ENCODE measurements at regions not wholly inside any gene's neighbourhood (a gene's known extent, or its start where the extent isn't known, plus 50 kb on each side); places are given as distances from the start of the nearest gene placed in this dataset.

- intact Hi-C loops (cut with micrococcal nuclease) = no loop called here
- no peaks in the 10 kb centered on the region for H3K36me3 ChIP-seq
- H3K27ac ChIP-seq (replicated peaks) = no peak overlapping the region
- no peaks in the 10 kb centered on the region for H3K9me3 ChIP-seq (replicated peaks)
- H3K27me3 ChIP-seq (ENCODE audit: low read depth) = no peaks in the 10 kb centered on the region
- no peak for DNase-seq
- no peaks in the 10 kb centered on the region for H3K4me1 ChIP-seq
- H3K4me3 ChIP-seq = no peak overlapping the region
- no peak for TF ChIP-seq CTCF (IDR thresholded peaks at IDR 0.05; ENCODE audit: borderline replicate concordance)
Observed at GRCh38 chr7:118298771-118299170, 74.3 kb downstream of the ANKRD7 start.

GRCh38 chr7:118300177-118300576, 75.7 kb downstream of the ANKRD7 start:
- no peaks in the 10 kb centered on the region for H3K27me3 ChIP-seq (ENCODE audit: low read depth)

DNA sequence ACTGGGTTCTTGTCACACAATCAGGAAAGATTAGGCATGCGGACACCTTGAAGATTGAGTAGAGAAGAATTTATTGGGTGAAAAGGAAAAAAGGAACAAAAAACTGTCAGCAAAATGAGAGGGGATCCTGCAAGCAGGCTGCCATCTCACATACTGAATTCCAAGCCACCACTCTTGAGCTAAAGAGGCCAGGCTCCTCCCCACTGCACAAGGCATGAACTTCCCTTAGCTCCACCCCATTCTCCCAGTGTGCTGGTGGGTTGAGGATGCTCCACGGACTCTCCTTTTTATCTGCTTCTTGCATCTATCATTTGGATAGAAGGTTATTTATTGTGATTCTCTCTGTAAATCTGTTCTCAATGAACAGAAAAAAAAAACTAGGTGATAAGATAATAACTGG, 79.6 kb downstream of the ANKRD7 start:
- H3K4me3 ChIP-seq = no peak overlapping the region
- intact Hi-C loops (cut with micrococcal nuclease) = no loop called here
- H3K27me3 ChIP-seq (ENCODE audit: low read depth) = no peaks in the 10 kb centered on the region
- TF ChIP-seq CTCF (IDR thresholded peaks at IDR 0.05; ENCODE audit: borderline replicate concordance) = no peak
- no peaks in the 10 kb centered on the region for H3K4me1 ChIP-seq
- peaks cover 5% of the 10 kb centered on the region for H3K9me3 ChIP-seq (replicated peaks)
- no peaks in the 10 kb centered on the region for H3K36me3 ChIP-seq
- no peak overlapping the region for H3K27ac ChIP-seq (replicated peaks)
- no peak for DNase-seq

More at GRCh38 chr7:118300177-118300576, 75.7 kb downstream of the ANKRD7 start:
- Histone ChIP-seq H3K27ac (replicated peaks) (no peak overlapping the region), H3K36me3 (no peaks in the 10 kb centered on the region), H3K9me3 (replicated peaks) (no peaks in the 10 kb centered on the region), H3K4me3 (no peak overlapping the region), H3K4me1 (no peaks in the 10 kb centered on the region)
- TF ChIP-seq CTCF (IDR thresholded peaks at IDR 0.05; ENCODE audit: borderline replicate concordance) = no peak
- intact Hi-C loops (cut with micrococcal nuclease) = no loop called here
- DNase-seq = no peak

DNA sequence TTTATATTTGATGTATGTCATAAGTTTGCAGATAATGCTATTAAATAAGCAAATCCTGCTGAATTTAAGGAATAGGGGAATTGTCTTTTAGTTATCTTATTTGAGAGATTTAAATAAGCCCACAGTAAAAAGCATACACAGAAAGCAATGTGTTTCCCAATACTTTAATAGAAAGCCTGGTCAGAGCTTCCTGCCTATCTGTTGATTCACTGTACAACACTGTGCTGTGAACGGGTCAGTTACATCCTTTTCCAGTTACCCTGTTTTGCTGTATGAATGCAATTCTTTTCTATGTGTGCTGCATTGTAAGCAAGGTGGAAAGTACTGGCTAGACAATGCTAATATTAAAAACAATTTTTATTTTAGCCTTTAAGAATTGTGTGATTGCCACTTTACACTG, 81.2 kb downstream of the ANKRD7 start:
- H3K9me3 ChIP-seq (replicated peaks) = peaks cover 12% of the 10 kb centered on the region
- intact Hi-C loops (cut with micrococcal nuclease) = no loop called here
- H3K4me3 ChIP-seq = no peak overlapping the region
- H3K36me3 ChIP-seq = no peaks in the 10 kb centered on the region
- DNase-seq = no peak
- no peaks in the 10 kb centered on the region for H3K27me3 ChIP-seq (ENCODE audit: low read depth)
- no peak for TF ChIP-seq CTCF (IDR thresholded peaks at IDR 0.05; ENCODE audit: borderline replicate concordance)
- no peaks in the 10 kb centered on the region for H3K4me1 ChIP-seq
- H3K27ac ChIP-seq (replicated peaks) = no peak overlapping the region

DNA sequence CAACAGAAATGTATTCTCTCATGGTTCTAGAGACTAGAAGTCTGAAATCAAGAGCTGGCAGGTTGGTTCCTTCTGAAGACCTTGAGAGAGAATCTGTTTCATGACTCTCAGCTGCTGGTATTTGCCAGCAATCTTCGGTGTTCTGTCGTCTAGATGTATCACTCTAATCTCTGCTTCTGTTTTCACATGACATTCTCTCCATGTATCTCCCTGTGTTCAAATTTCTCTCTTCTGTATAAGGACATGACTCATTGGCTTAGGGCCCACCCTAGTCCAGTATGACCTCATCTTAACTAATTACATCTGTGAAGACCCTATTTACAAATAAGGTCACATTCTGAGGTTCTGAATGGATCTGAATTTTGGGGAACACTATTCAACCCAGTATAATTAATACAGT, 82.3 kb downstream of the ANKRD7 start:
- H3K27me3 ChIP-seq (ENCODE audit: low read depth) = no peaks in the 10 kb centered on the region
- H3K27ac ChIP-seq (replicated peaks) = no peak overlapping the region
- no peaks in the 10 kb centered on the region for H3K36me3 ChIP-seq
- peaks cover 12% of the 10 kb centered on the region for H3K9me3 ChIP-seq (replicated peaks)
- intact Hi-C loops (cut with micrococcal nuclease) = no loop called here
- no peak for DNase-seq
- H3K4me3 ChIP-seq = no peak overlapping the region
- no peaks in the 10 kb centered on the region for H3K4me1 ChIP-seq
- no peak for TF ChIP-seq CTCF (IDR thresholded peaks at IDR 0.05; ENCODE audit: borderline replicate concordance)
